ENCODE measurements at regions not wholly inside any gene's neighbourhood (a gene's known extent, or its start where the extent isn't known, plus 50 kb on each side); places are given as distances from the start of the nearest gene placed in this dataset.

DNA sequence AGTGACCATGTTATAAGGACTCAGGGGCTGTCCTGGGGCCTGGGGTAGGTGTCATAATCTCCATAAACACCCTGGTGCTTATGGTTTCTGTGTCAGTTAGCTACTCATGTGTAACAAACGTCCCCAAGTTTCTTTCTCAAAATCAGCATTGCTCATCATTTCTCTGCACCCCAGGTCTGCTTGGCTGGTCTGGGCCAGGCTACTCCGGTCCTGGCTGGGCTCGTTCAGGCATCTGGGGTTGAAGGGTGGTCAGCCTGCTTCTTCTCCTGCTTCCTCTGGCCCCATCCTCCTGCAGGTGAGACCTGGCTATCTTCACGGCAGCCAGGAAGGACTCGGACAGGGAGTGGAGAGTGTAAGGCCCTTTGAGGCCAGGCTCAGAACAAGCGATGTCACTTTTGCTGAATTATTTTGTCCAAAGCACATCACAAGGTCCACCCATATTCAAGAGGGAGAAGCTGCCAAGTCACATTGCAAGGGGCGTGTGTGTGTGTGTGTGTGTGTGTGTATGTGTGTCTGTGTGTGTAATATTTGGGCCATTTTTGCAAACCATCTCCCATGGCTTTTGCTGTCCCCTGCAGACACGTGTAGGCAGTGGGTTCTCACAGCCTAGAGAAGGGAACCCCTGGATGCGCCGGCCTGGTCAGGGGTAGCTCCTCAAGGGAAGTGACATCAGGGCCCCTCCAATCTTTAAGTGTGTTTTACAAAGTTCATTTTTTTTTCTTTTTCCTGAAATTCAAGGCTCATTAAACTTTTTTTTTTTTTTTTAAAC, 535.8 kb downstream of the TBC1D22A start:
- no peak for DNase-seq

- no peak for DNase-seq
These were observed 535.0 kb downstream of the TBC1D22A start for GRCh38 chr22:47297261-47298016.

- no peak for DNase-seq
These were observed 534.2 kb downstream of the TBC1D22A start for GRCh38 chr22:47296405-47297260.

GRCh38 chr22:47295982-47296381, 533.5 kb downstream of the TBC1D22A start:
- DNase-seq = no peak

GRCh38 chr22:47295226-47295901, 532.9 kb downstream of the TBC1D22A start:
- DNase-seq = no peak

DNA sequence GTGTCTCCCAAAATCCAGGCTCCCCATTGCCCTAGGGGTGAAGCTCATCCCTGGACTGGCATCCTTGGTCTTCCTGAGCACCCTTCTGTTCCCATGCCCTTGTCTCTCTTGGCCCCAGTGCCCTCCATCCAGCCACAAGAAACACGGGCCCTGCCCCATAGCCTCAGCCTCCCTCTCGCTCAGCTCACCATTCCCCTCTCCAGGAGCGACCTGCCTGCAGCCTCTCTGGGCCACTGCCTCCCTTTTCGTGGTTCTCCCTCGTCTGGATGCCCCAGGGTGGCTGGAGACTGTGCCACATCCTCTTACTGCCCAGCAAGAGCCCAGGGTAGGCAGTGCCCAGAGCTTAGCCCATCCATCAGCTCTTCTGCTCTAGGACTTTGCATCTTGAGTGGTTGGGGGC, 532.1 kb downstream of the TBC1D22A start:
- no peak for DNase-seq

- peak; percentile 4 for DNase-seq
These were observed 531.7 kb downstream of the TBC1D22A start for GRCh38 chr22:47294222-47294532.

GRCh38 chr22:47293368-47294221, 531.1 kb downstream of the TBC1D22A start:
- DNase-seq = no peak

DNA sequence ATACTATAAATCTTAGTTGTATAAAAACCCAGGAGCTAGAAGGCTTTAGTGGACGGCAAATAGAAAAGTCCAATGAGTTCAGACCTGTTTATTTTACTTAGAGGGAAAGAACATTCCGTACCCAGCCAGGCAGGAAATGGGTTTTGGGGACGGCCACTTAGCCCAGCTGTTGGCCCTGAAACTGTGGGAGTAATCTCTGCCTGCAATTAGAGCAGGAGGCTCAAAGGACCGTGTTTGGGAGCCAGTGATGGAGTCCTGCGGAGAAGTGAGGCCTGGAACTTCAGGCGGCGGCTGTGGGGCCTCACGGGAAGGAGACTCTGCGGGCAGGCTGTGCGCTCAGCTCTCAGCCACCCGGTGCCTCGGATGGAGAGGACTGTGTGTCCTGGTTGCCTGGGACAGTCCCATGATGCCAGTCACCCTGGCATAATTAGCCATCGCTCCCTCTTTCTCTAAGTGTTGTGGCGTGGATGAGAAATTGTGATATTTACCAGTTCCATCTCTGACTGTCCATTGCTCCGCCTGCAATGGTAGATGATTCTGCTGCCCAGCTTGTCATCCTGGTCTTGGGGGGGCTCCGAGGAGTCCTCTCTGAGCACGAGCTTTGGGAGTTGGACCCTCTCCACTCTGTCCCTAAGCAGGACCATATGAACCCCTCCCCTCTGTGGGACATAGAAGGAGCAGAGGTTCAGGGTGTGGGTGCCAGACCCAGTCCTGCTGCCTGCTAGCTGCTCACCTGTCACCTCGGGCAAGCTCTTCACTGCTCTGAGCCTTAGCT, 530.3 kb downstream of the TBC1D22A start:
- DNase-seq = no peak

GRCh38 chr22:47291565-47292495, 529.4 kb downstream of the TBC1D22A start:
- DNase-seq = no peak

GRCh38 chr22:47290706-47291430, 528.4 kb downstream of the TBC1D22A start:
- no peak for DNase-seq

- DNase-seq = no peak
These were observed 527.0 kb downstream of the TBC1D22A start for GRCh38 chr22:47289336-47289985.

DNA sequence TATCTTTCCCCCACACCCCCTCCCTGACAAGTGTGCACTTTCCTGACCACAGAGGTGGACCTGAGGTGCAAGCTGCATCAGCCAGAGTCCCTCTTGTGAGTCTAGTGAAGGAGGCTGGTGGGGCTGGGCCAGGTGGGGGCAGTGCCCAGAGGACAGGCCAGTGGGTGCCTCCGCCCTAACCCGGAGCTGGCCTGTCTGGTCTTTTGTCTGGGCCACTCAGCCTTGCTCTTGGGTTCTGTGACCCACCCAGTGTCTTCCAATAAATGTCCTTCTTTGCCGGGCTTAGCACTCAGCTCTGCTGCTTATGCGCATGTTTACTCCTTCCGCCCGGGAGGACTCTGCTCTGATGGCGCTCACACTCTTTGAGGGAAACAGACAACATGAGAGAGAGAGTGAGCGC, 526.2 kb downstream of the TBC1D22A start:
- DNase-seq = no peak

DNA sequence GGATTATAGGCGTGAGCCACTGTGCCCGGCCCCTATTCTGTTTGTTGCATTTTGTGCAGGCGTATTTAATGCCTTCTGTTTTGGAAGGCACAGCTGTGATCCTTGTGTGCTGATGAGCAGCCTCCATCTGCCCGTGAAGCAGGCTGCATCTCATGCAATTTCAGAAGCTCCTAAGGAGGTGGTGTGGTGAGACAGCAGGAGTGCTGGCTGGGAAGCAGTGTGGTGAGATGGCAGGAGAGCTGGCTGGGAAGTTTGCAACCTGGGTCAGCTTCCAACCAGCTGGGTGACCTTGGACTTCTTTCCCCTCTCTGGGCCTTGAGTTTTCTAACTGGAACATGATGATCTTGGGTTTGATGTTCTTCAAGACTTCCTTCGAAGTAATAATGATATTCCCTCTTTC, 525.1 kb downstream of the TBC1D22A start:
- no peak for DNase-seq

- no peak for DNase-seq
These were observed 524.1 kb downstream of the TBC1D22A start for GRCh38 chr22:47286590-47286989.

GRCh38 chr22:47285981-47286380, 523.5 kb downstream of the TBC1D22A start:
- DNase-seq = no peak

DNA sequence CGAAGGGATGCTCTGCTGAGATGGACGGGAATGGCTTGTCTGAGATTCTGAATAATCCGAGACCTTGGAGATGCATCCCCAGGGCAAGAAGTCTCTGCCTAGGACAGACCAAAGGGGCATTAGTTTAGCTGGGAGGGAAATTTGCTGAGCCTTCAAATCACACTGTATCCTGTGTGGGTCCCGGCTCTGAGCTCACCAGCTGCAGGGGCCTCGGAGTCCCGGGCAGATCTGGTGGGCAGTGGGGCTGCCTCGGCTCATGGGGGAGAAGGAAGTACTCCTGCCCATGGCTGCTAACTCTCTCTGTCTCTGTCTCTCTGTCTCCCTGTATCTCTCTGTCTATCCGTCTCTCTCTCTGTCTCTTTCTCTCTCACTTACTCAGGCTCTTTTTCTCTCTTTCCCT, 522.4 kb downstream of the TBC1D22A start:
- no peak for DNase-seq

DNA sequence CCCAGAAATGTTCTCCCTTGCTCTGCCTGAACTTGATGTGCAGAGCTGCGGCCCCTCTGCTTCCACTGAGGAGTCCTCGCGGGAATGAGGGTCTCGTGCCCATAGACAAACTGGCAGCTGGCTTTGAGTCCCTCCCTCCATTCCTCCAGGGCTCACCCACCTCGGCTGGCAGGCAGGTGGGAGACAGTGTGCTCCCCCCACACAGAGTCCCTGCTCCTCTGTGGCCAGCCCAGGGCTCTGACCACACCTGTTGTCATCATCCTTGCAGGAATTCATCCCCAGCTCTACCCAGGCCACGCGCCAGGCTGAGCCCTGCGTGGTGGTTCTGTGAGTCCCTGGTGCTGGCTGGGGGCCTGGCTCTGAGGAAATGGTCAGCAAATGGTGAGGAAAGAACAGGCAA, 521.9 kb downstream of the TBC1D22A start:
- no peak for DNase-seq

Data from EL (cell line).